Common myeloid progenitor, CD34-positive (primary cell): ENCODE measurements at regions not wholly inside any gene's neighbourhood (a gene's known extent, or its start where the extent isn't known, plus 50 kb on each side); places are given as distances from the start of the nearest gene placed in this dataset.

Experiments used
- CTCF ChIA-PET: fragments of 350-600 bp; sonication (Branson Sonifier 250); formaldehyde crosslinking; loops from one replicate; lab custom pipeline; 2021; ENCODE audit warnings: antibody characterized with exemption; lab: Charles Lee
- POLR2A ChIA-PET: fragments of 350-600 bp; sonication (Branson Sonifier 250); formaldehyde crosslinking; loops from one replicate; lab custom pipeline; 2021; ENCODE audit warnings: antibody characterized with exemption; lab: Charles Lee
- DNase-seq, 3 donors: peaks; one replicate each; pipeline versions ENCODE4 v3.0.0 to v3.0.0-alpha.2; 2013
- H3K27ac ChIP-seq, 2 experiments: 1 replicate in 1 of 2; 2 replicates in 1 of 2; pipeline ENCODE4 v1.7.0; 2013; ENCODE audit warnings: inconsistent platforms in 2 of 2, low read length in 2 of 2, mild to moderate bottlenecking in 2 of 2, low read depth in 1 of 2, moderate library complexity in 1 of 2; ENCODE audit not compliant: severe bottlenecking in 2 of 2, insufficient read depth in 1 of 2, poor library complexity in 1 of 2
- H3K27me3 ChIP-seq, 5 experiments: replicated peaks in 2 of 5; 1 replicate in 3 of 5; 2 replicates in 2 of 5; pipeline versions ENCODE4 v1.6.1 to v1.7.0; 2013; ENCODE audit warnings: low read length in 4 of 5, mild to moderate bottlenecking in 2 of 5, moderate library complexity in 2 of 5, inconsistent platforms in 1 of 5; ENCODE audit not compliant: insufficient read depth in 5 of 5, control insufficient read depth in 4 of 5
- H3K36me3 ChIP-seq, 4 experiments: 1 replicate in 2 of 4; 2 replicates in 2 of 4; pipeline versions ENCODE4 v1.6.1 to v1.7.0; 2013; ENCODE audit warnings: low read length in 3 of 4, control low read depth in 1 of 4, mild to moderate bottlenecking in 1 of 4; ENCODE audit not compliant: control insufficient read depth in 4 of 4, insufficient read depth in 4 of 4
- H3K4me1 ChIP-seq, 4 experiments: 1 replicate in 3 of 4; 2 replicates in 1 of 4; pipeline versions ENCODE4 v1.6.1 to v1.7.1; 2013; ENCODE audit warnings: low read length in 3 of 4, mild to moderate bottlenecking in 3 of 4, control low read depth in 1 of 4, inconsistent platforms in 1 of 4, moderate library complexity in 1 of 4; ENCODE audit not compliant: control insufficient read depth in 4 of 4, insufficient read depth in 4 of 4; ENCODE audit errors: control extremely low read depth in 1 of 4
- H3K4me3 ChIP-seq, 7 experiments: 1 replicate in 4 of 7; 2 replicates in 3 of 7; pipeline versions ENCODE4 v1.5.1 to v1.7.0; 2013; ENCODE audit warnings: mild to moderate bottlenecking in 7 of 7, low read length in 6 of 7, moderate library complexity in 6 of 7, inconsistent platforms in 2 of 7, low read depth in 2 of 7, control low read depth in 1 of 7; ENCODE audit not compliant: insufficient read depth in 4 of 7, control insufficient read depth in 1 of 7; ENCODE audit errors: extremely low read depth in 1 of 7
- H3K9me3 ChIP-seq, 5 experiments: 1 replicate in 4 of 5; 2 replicates in 1 of 5; pipeline versions ENCODE4 v1.6.1 to v1.7.1; 2013; ENCODE audit warnings: low read length in 4 of 5, mild to moderate bottlenecking in 2 of 5, inconsistent platforms in 1 of 5, low read depth in 1 of 5, moderate library complexity in 1 of 5; ENCODE audit not compliant: control insufficient read depth in 4 of 5, insufficient read depth in 2 of 5; ENCODE audit errors: control extremely low read depth in 1 of 5
- WGBS: methylation state at CpG from one replicate; pipeline ENCODE4 v1.1.5; 2013; ENCODE audit not compliant: insufficient coverage; 5-methylcytosine and 5-hydroxymethylcytosine counted together

DNA sequence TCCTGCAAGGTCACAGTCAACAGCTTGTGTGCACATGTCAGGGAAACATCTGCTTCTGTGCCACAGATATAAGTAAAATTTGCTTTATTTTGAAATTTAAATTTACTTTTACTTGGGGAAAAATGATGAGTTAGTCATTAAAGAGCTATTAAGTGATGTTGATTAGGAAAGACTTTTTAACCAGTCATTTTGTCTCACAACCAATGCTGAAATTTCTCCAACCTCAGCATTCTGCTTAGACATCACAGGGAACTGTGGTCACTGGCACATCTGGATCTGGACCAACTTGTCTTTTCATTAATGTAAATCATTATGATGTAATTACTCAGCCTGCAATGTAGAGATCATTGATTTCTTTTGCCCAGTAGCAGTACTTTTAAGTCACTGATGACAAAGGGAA is 301.0 kb downstream of the TTLL7 start:
- Histone ChIP-seq H3K4me3 (no peak overlapping the region), H3K9me3 (no peaks in the 10 kb centered on the region), H3K4me1 (peaks cover 9 to 16% (median 14%) of the 10 kb centered on the region in 4 experiments), H3K36me3 (no peaks in the 10 kb centered on the region), H3K27me3 (peaks cover 0 to 3% (median 0%) of the 10 kb centered on the region in 5 experiments), H3K27ac (no peak overlapping the region)
- ChIA-PET POLR2A (no interaction called here), CTCF (no interaction called here)
- DNase-seq = no peak

DNA sequence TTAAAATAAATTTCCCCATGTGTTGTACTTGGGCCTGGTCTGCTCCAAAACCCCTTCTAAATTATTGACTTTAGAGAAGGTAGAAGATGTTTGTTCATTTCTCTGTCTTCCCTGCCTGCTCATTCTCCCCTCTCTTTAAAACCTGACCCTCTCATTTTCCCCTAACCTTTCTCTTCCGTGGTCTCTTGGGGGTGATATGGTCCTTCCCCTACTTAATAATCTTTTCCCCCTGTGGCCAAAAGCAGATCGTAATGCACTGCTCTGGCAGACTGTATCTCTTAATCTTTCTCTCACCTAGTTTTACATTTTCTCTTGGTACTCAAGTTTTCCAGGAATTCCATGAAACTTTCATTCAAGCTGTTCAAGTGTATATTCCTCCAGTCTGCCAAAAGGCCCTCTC is 301.7 kb downstream of the TTLL7 start:
- ChIA-PET POLR2A (no interaction called here), CTCF (no interaction called here)
- Histone ChIP-seq H3K4me1 (peaks cover 9 to 24% (median 19%) of the 10 kb centered on the region in 4 experiments), H3K9me3 (no peaks in the 10 kb centered on the region), H3K27ac (no peak overlapping the region), H3K4me3 (no peak overlapping the region), H3K36me3 (no peaks in the 10 kb centered on the region), H3K27me3 (peaks cover 0 to 3% (median 0%) of the 10 kb centered on the region in 5 experiments)
- no peak for DNase-seq
- WGBS = 94% methylated on average over 2 of the region's 2 CpGs

GRCh38 chr1:83694449-83694848 is 304.5 kb downstream of the TTLL7 start:
- Histone ChIP-seq H3K27ac (no peak overlapping the region), H3K27me3 (peaks cover 0 to 3% (median 0%) of the 10 kb centered on the region in 5 experiments), H3K4me1 (peaks cover 9 to 25% (median 20%) of the 10 kb centered on the region in 4 experiments), H3K4me3 (no peak overlapping the region), H3K9me3 (peaks cover 0 to 1% (median 0%) of the 10 kb centered on the region in 5 experiments), H3K36me3 (no peaks in the 10 kb centered on the region)
- POLR2A ChIA-PET = no interaction called here
- DNase-seq = peak in 1 of 3 donors; percentile 3
- CTCF ChIA-PET = no interaction called here

DNA sequence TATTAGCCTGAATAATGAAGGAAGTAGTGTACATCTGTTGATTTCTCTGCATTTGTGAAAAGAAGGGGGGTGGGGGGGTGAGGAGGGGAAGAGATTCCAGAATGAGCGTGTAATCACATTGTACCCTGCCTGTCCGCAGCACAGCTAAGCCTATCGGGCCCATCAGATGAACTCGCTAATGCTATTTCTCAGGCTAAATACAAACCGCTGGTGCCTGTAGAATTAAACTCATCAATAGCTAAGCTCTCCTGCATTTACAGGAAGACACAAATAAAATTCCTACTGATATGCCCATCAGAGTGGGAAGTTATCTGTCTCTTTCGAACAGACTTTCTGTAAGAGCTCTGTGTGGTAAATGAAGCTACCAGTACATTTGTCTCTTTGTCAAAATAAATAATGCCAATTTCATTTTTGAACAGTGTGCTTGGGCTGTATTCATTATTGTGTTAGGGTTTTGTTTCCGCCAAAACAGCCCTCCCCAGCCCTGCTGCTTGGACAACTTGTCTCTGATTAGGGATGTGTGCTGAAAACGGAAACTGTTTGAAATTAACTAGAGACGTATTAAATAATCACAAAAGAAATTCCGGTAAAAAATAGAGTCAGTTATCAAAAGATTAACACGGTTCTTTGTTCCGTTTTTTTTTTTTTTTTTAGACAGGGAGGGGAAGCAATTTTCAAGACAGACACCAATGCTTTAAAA is 305.4 kb downstream of the TTLL7 start:
- Histone ChIP-seq H3K4me3 (peak overlapping the region in 6 of 7 experiments; percentile 54 to 77 (median 63)), H3K4me1 (peaks cover 9 to 25% (median 20%) of the 10 kb centered on the region in 4 experiments), H3K27ac (no peak overlapping the region), H3K36me3 (no peaks in the 10 kb centered on the region), H3K27me3 (peaks cover 0 to 3% (median 0%) of the 10 kb centered on the region in 5 experiments), H3K9me3 (peaks cover 0 to 3% (median 0%) of the 10 kb centered on the region in 5 experiments)
- POLR2A ChIA-PET = no interaction called here
- CTCF ChIA-PET = no interaction called here
- 8% methylated on average over 6 of the region's 12 CpGs for WGBS
- peak in 2 of 3 donors; percentile 18 to 32 for DNase-seq

DNA sequence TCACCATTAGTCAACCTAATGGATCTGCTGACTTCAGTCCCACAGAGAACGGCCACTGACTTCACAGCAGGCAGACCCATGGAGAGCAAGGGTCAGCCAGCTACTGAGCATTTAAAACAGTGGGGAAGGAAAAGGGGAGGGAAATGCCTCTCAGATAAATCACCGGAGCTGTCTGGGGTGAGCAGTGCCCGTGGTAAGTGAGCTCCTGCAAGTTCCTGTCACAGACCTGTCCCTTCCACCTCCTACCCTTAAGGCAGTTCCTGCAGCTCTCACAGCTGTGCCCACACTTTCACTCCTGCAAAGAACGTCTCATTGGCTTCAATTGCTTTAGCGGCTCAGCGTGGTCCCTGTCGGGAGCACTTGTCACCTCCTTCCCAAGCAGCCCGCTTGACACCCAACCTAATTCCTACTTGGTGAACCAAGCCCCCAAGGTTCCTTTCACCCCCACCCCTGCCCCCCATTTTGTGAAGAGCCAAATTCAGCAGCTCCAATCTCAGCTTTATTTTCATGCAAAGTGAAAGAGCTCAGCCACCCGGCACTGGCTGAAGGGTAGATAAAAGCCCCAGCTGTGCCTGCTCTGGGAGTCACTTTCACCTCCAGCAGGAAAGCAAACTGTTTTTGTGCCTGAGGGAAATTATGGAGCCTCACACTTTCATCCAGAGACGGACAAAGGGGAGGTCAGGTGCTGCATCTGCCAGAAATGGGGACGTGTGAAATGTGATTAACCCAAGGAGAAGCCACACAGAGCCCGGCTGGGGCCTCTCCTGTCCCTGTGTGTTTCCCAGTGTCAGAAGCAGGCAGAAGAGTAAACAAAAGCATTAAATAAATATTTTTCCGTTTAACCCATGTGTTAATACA is 306.2 kb downstream of the TTLL7 start:
- Histone ChIP-seq H3K9me3 (peaks cover 0 to 3% (median 0%) of the 10 kb centered on the region in 5 experiments), H3K36me3 (no peaks in the 10 kb centered on the region), H3K27ac (no peak overlapping the region), H3K27me3 (peaks cover 0 to 3% (median 0%) of the 10 kb centered on the region in 5 experiments), H3K4me1 (peaks cover 9 to 25% (median 20%) of the 10 kb centered on the region in 4 experiments), H3K4me3 (peak overlapping the region in 6 of 7 experiments; percentile 54 to 77 (median 63))
- 0% methylated on average over 10 of the region's 13 CpGs for WGBS
- DNase-seq = peak in 2 of 3 donors; percentile 56 to 73
- ChIA-PET POLR2A (no interaction called here), CTCF (no interaction called here)

- Histone ChIP-seq H3K36me3 (no peaks in the 10 kb centered on the region), H3K4me1 (peaks cover 9 to 25% (median 20%) of the 10 kb centered on the region in 4 experiments), H3K4me3 (peak overlapping the region in 3 of 7 experiments; percentile 56 to 77 (median 66)), H3K27me3 (peaks cover 0 to 3% (median 0%) of the 10 kb centered on the region in 5 experiments), H3K27ac (no peak overlapping the region), H3K9me3 (peaks cover 0 to 3% (median 0%) of the 10 kb centered on the region in 5 experiments)
- DNase-seq = no peak
- CTCF ChIA-PET = no interaction called here
- 98% methylated on average over 7 of the region's 8 CpGs for WGBS
- POLR2A ChIA-PET = no interaction called here
These were observed 306.9 kb downstream of the TTLL7 start for GRCh38 chr1:83691953-83692500.
